ENCODE measurements at regions not wholly inside any gene's neighbourhood (a gene's known extent, or its start where the extent isn't known, plus 50 kb on each side); places are given as distances from the start of the nearest gene placed in this dataset.

DNA sequence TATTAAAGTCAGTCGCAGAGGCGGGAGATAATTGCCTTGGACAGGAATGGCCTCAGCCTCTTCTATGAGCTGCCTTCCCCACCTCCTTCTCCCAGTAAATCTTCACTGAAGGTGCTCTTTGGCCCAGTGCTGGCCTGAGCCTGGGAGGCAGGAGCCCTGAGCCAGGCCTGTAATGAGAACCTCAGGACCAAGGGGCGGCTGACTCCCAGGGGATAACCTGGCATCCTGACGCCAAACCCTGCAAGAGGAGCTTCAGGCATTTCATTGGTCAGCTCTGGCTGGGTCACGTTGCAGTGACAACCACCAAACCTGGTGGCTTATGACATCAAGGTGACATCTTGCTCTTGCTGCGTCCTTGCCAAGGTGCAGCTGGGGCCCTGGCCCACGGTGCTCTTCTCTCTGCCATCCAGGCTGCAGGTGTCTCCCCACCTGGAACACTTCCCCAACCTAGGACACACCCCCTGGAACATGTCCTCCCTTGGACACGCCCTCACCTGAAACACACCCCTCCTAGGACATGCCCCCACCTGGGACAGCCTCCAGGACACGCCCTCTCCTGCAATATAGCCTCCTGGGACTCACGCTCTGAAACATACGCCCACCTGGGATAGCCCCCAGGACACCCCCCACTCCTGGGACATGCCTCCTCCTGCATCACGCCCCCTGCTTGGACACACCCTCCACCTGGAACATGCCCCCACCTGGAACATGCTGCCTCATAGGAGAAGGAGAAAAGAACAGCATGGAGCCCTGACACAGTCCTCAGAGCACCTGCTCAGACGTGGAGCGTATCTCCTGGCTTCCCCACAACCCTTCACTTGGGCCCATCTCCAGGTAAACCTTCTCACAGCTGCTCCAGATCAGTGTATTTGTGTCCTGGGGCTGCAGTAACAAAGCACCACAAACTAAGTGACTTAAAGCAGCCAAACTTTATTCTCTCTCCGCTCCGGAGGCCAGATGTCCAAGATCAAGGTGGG, 333.6 kb downstream of the NPHP4 start:
- H3K27me3 ChIP-seq (replicated peaks in 1 of 2; ENCODE audit: control insufficient read depth in 2 of 2, extremely low read depth in 1 of 2, insufficient read depth in 2 of 2, low read length in 1 of 2) = peaks cover 0 to 32% of the 10 kb centered on the region in 2 experiments
- ChIA-PET CTCF (no interaction called here), POLR2A (no interaction called here)
- Mint-ChIP-seq H3K27me3 (peaks cover 11 to 12% of the 10 kb centered on the region in 2 donors), H3K36me3 (no peaks in the 10 kb centered on the region), H3K4me3 (no peak overlapping the region), H3K27ac (no peak overlapping the region), H3K9me3 (peaks cover 0 to 5% (median 0%) of the 10 kb centered on the region in 3 donors), H3K4me1 (peaks cover 0 to 9% (median 9%) of the 10 kb centered on the region in 3 donors)
- peak in 1 of 35 experiments; percentile 11 for DNase-seq
- no peaks in the 10 kb centered on the region for H3K36me3 ChIP-seq (ENCODE audit: control insufficient read depth in 2 of 2, extremely low read depth in 1 of 2, insufficient read depth in 1 of 2, low read length in 1 of 2)
- no peak overlapping the region for H3K27ac ChIP-seq (ENCODE audit: low read length)
- no peak overlapping the region for H3K4me3 ChIP-seq (ENCODE audit: control insufficient read depth in 1 of 2, extremely low read depth in 1 of 2, low read length in 1 of 2)
- no peaks in the 10 kb centered on the region for H3K9me3 ChIP-seq
- ATAC-seq (replicated peaks in 1 of 4) = no peak
- peaks cover 0 to 4% of the 10 kb centered on the region in 2 experiments for H3K4me1 ChIP-seq (ENCODE audit: control insufficient read depth in 1 of 2, extremely low read depth in 1 of 2, insufficient read depth in 2 of 2, low read length in 2 of 2)
- 71% methylated on average over 11 of the region's 16 CpGs for WGBS (ENCODE audit: insufficient coverage)

DNA sequence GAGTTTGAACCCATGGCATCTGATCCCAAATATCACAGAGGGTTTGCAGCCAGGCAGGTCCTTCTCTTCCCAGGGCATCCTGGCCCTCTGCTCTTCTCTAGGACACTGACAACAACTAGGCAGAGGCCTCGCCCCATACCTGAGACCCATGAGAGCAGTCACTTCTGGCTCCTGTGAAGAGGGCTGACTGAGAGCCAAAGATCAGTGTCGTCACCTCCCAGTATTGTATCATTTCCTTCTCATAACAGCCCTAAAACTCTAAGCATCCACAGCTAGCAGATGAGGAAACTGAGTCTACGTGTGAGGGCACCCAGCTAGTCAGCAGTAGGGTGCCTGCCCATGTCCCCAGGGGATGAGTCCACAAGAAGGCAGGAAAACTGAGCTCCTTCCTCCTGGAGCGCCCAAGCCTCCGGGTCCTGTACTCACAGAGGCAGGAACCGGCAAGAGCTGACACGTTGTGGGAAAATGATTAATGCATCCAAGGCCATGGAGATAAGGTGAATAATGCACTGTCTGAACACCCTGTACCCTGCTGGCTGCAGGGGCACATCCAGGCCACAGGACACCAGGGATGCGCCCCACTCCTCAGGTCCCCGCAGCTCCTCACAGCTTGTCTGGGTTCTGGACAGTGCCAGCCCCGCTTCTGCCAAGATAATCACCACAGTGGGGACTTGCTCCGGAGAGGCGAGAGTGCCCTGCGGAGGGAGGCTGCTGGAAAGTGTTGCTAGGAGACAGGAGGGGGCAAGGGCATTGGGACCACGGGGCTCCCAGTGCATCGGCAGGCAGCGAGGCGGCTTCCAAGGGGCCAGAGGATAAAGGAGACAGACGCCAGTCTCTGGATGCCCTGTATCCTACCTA, 340.0 kb downstream of the NPHP4 start:
- H3K4me3 Mint-ChIP-seq = no peak overlapping the region
- no peak for DNase-seq
- WGBS (ENCODE audit: insufficient coverage) = 21% methylated on average over 17 of the region's 18 CpGs
- no peak overlapping the region for H3K27ac Mint-ChIP-seq
- no peak overlapping the region for H3K27ac ChIP-seq (ENCODE audit: low read length)
- no peaks in the 10 kb centered on the region for H3K36me3 Mint-ChIP-seq
- peaks cover 22 to 34% of the 10 kb centered on the region in 2 donors for H3K27me3 Mint-ChIP-seq
- peaks cover 0 to 40% of the 10 kb centered on the region in 2 experiments for H3K27me3 ChIP-seq (replicated peaks in 1 of 2; ENCODE audit: control insufficient read depth in 2 of 2, extremely low read depth in 1 of 2, insufficient read depth in 2 of 2, low read length in 1 of 2)
- H3K4me1 ChIP-seq (ENCODE audit: control insufficient read depth in 1 of 2, extremely low read depth in 1 of 2, insufficient read depth in 2 of 2, low read length in 2 of 2) = peaks cover 0 to 6% of the 10 kb centered on the region in 2 experiments
- ChIA-PET CTCF (no interaction called here), POLR2A (no interaction called here)
- H3K4me1 Mint-ChIP-seq = peaks cover 0 to 14% (median 8%) of the 10 kb centered on the region in 3 donors
- peaks cover 0 to 5% (median 0%) of the 10 kb centered on the region in 3 donors for H3K9me3 Mint-ChIP-seq
- no peaks in the 10 kb centered on the region for H3K9me3 ChIP-seq
- no peaks in the 10 kb centered on the region for H3K36me3 ChIP-seq (ENCODE audit: control insufficient read depth in 2 of 2, extremely low read depth in 1 of 2, insufficient read depth in 1 of 2, low read length in 1 of 2)
- no peak for ATAC-seq (replicated peaks in 1 of 4)
- no peak overlapping the region for H3K4me3 ChIP-seq (ENCODE audit: control insufficient read depth in 1 of 2, extremely low read depth in 1 of 2, low read length in 1 of 2)

GRCh38 chr1:5651473-5651872, 340.8 kb downstream of the NPHP4 start:
- H3K27me3 Mint-ChIP-seq = peaks cover 22 to 38% of the 10 kb centered on the region in 2 donors
- WGBS (ENCODE audit: insufficient coverage) = 86% methylated on average over 9 of the region's 11 CpGs
- no peak overlapping the region for H3K4me3 Mint-ChIP-seq
- H3K9me3 ChIP-seq = no peaks in the 10 kb centered on the region
- H3K27ac ChIP-seq (ENCODE audit: low read length) = no peak overlapping the region
- H3K9me3 Mint-ChIP-seq = peaks cover 0 to 1% (median 0%) of the 10 kb centered on the region in 3 donors
- ChIA-PET CTCF (no interaction called here), POLR2A (no interaction called here)
- H3K36me3 Mint-ChIP-seq = no peaks in the 10 kb centered on the region
- H3K36me3 ChIP-seq (ENCODE audit: control insufficient read depth in 2 of 2, extremely low read depth in 1 of 2, insufficient read depth in 1 of 2, low read length in 1 of 2) = no peaks in the 10 kb centered on the region
- H3K27me3 ChIP-seq (replicated peaks in 1 of 2; ENCODE audit: control insufficient read depth in 2 of 2, extremely low read depth in 1 of 2, insufficient read depth in 2 of 2, low read length in 1 of 2) = peaks cover 0 to 43% of the 10 kb centered on the region in 2 experiments
- no peak overlapping the region for H3K27ac Mint-ChIP-seq
- H3K4me3 ChIP-seq (ENCODE audit: control insufficient read depth in 1 of 2, extremely low read depth in 1 of 2, low read length in 1 of 2) = no peak overlapping the region
- H3K4me1 ChIP-seq (ENCODE audit: control insufficient read depth in 1 of 2, extremely low read depth in 1 of 2, insufficient read depth in 2 of 2, low read length in 2 of 2) = peaks cover 0 to 6% of the 10 kb centered on the region in 2 experiments
- ATAC-seq (replicated peaks in 1 of 4) = no peak
- H3K4me1 Mint-ChIP-seq = peaks cover 0 to 14% (median 8%) of the 10 kb centered on the region in 3 donors
- DNase-seq = no peak

DNA sequence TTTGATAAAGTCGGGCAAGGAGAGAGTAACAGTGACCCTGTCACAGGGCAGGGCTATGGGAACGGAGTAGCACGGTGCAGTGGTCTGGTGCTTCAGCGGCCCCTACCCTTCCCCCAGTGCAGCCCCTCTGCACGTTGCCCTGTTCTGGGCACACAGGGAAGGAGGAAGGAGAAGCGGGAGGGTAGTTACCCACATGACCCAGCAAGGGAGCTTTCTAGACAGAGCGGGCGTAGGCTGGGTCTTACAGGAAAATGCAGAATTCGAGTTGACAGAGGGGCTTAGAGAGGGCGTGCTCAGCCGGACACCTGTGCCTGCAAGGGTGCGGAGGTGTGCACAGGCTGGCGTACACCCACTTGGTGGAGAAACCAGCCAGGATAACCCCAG, 341.2 kb downstream of the NPHP4 start:
- H3K4me1 ChIP-seq (ENCODE audit: control insufficient read depth in 1 of 2, extremely low read depth in 1 of 2, insufficient read depth in 2 of 2, low read length in 2 of 2) = peaks cover 0 to 6% of the 10 kb centered on the region in 2 experiments
- H3K4me3 Mint-ChIP-seq = no peak overlapping the region
- no peaks in the 10 kb centered on the region for H3K36me3 Mint-ChIP-seq

DNA sequence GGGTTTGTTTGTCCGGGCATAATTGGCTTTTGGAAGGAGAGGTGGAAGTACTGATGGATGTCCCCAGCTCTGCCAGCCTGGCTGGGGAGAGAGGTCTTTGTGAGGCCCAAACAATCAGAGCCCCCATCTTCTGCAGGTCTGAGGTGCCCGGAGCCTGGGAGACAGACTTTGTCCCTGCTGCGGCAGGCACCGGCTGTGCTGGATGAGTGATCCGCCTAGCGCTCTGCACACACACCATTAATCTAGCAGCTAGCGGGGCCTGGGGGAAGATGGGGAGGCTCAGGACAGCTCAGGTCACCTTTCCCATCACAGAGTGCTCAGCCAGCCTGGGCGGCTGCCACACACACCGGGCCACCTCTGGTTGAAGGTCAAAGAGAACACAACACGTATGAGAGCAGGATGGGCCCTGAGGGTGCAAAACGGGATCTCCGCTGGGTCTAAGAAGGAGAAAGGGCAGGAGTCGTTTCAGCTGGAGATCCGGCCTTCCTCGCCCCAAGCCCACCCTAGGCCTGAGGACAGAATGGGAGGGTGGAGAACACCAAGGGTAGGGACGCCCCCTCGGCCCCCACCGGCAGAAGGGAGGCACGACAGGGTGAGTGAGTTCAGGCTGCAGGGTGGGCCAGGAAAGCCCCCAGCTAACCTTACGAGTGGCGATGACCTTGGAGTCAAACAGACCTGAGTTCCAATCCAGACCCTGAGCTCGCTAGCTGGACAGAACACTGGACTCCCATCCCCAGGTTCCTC, 341.8 kb downstream of the NPHP4 start:
- Mint-ChIP-seq H3K36me3 (no peaks in the 10 kb centered on the region), H3K27ac (no peak overlapping the region), H3K4me3 (no peak overlapping the region), H3K9me3 (peaks cover 2 to 3% (median 2%) of the 10 kb centered on the region in 3 donors), H3K4me1 (peaks cover 0 to 14% (median 8%) of the 10 kb centered on the region in 3 donors), H3K27me3 (peaks cover 22 to 41% of the 10 kb centered on the region in 2 donors)
- whole genome bisulfite sequencing (ENCODE audit: insufficient coverage) = 77% methylated on average over 16 of the region's 22 CpGs
- H3K27ac ChIP-seq (ENCODE audit: low read length) = no peak overlapping the region
- peaks cover 0 to 6% of the 10 kb centered on the region in 2 experiments for H3K4me1 ChIP-seq (ENCODE audit: control insufficient read depth in 1 of 2, extremely low read depth in 1 of 2, insufficient read depth in 2 of 2, low read length in 2 of 2)
- CTCF ChIA-PET = interaction anchor here in 1 of 2 donors (0.6 kb wide), 1 partner anchor 102 kb away, joined by 3 read pairs; no protein-coding TSS in a partner anchor
- ATAC-seq (replicated peaks in 1 of 4) = no peak
- no peak for DNase-seq
- peaks cover 0 to 51% of the 10 kb centered on the region in 2 experiments for H3K27me3 ChIP-seq (replicated peaks in 1 of 2; ENCODE audit: control insufficient read depth in 2 of 2, extremely low read depth in 1 of 2, insufficient read depth in 2 of 2, low read length in 1 of 2)
- no peak overlapping the region for H3K4me3 ChIP-seq (ENCODE audit: control insufficient read depth in 1 of 2, extremely low read depth in 1 of 2, low read length in 1 of 2)
- POLR2A ChIA-PET = interaction anchor here in 1 of 2 donors (0.5 kb wide), 1 partner anchor 478 kb away, joined by 3 read pairs; no protein-coding TSS in a partner anchor
- no peaks in the 10 kb centered on the region for H3K9me3 ChIP-seq
- H3K36me3 ChIP-seq (ENCODE audit: control insufficient read depth in 2 of 2, extremely low read depth in 1 of 2, insufficient read depth in 1 of 2, low read length in 1 of 2) = no peaks in the 10 kb centered on the region

More for the DNA sequence above, 341.2 kb downstream of the NPHP4 start:
- POLR2A ChIA-PET = interaction anchor here in 1 of 2 donors (0.5 kb wide), 1 partner anchor 479 kb away, joined by 3 read pairs; no protein-coding TSS in a partner anchor
- Mint-ChIP-seq H3K9me3 (no peaks in the 10 kb centered on the region), H3K27ac (no peak overlapping the region), H3K4me1 (peaks cover 0 to 14% (median 8%) of the 10 kb centered on the region in 3 donors), H3K27me3 (peaks cover 22 to 41% of the 10 kb centered on the region in 2 donors)
- ATAC-seq (replicated peaks in 1 of 4) = no peak
- WGBS (ENCODE audit: insufficient coverage) = 82% methylated on average over 11 of the region's 13 CpGs
- Histone ChIP-seq H3K36me3 (ENCODE audit: control insufficient read depth in 2 of 2, extremely low read depth in 1 of 2, insufficient read depth in 1 of 2, low read length in 1 of 2) (no peaks in the 10 kb centered on the region), H3K27ac (ENCODE audit: low read length) (no peak overlapping the region), H3K9me3 (no peaks in the 10 kb centered on the region), H3K27me3 (replicated peaks in 1 of 2; ENCODE audit: control insufficient read depth in 2 of 2, extremely low read depth in 1 of 2, insufficient read depth in 2 of 2, low read length in 1 of 2) (peaks cover 0 to 47% of the 10 kb centered on the region in 2 experiments), H3K4me3 (ENCODE audit: control insufficient read depth in 1 of 2, extremely low read depth in 1 of 2, low read length in 1 of 2) (no peak overlapping the region)
- DNase-seq = no peak
- CTCF ChIA-PET = interaction anchor here in 1 of 2 donors (0.6 kb wide), 1 partner anchor 103 kb away, joined by 3 read pairs; no protein-coding TSS in a partner anchor
